Fibroblast of pulmonary artery (primary cell): ENCODE measurements at regions not wholly inside any gene's neighbourhood (a gene's known extent, or its start where the extent isn't known, plus 50 kb on each side); places are given as distances from the start of the nearest gene placed in this dataset.

Experiments
- DNase-seq: peaks from one replicate; pipeline ENCODE4 v3.0.0-alpha.2; 2010; ENCODE audit warnings: low read depth
- H3K4me3 ChIP-seq: replicated peaks from 2 replicates; pipeline ENCODE4 v1.5.1; 2011; ENCODE audit warnings: low read depth, mild to moderate bottlenecking, control low read depth, low read length, moderate library complexity
- TF ChIP-seq, protein P1 (sequence below): IDR thresholded peaks from 2 replicates; pipeline ENCODE4 v1.5.1; 2011; ENCODE audit warnings: mild to moderate bottlenecking, control low read depth, low read length, inconsistent platforms; ENCODE audit errors: missing control alignments

DNA sequence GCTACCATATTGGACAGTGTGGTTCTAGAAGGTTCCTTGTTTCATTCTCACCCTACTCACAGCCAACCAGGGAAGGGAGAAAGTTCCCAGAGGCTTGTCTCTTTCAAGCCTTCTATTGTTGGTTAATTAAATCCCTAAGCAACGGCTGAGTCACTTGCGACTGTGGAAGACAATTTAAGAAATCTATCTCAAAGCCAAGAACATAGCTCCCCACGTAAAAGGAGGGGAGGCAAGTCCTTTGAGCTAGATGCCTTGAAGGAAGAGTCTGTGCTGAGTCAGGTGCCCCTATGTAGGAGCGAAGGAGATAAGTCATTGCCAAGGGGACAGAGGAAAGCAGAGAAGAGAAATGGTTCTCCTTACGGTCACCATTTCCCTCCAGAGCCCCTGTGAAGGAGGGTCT is 79.4 kb upstream of the PPP2R5A start:
- no peak for DNase-seq
- H3K4me3 ChIP-seq, result no peak overlapping the region
- TF ChIP-seq, protein P1, sequence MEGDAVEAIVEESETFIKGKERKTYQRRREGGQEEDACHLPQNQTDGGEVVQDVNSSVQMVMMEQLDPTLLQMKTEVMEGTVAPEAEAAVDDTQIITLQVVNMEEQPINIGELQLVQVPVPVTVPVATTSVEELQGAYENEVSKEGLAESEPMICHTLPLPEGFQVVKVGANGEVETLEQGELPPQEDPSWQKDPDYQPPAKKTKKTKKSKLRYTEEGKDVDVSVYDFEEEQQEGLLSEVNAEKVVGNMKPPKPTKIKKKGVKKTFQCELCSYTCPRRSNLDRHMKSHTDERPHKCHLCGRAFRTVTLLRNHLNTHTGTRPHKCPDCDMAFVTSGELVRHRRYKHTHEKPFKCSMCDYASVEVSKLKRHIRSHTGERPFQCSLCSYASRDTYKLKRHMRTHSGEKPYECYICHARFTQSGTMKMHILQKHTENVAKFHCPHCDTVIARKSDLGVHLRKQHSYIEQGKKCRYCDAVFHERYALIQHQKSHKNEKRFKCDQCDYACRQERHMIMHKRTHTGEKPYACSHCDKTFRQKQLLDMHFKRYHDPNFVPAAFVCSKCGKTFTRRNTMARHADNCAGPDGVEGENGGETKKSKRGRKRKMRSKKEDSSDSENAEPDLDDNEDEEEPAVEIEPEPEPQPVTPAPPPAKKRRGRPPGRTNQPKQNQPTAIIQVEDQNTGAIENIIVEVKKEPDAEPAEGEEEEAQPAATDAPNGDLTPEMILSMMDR, result no peak

DNA sequence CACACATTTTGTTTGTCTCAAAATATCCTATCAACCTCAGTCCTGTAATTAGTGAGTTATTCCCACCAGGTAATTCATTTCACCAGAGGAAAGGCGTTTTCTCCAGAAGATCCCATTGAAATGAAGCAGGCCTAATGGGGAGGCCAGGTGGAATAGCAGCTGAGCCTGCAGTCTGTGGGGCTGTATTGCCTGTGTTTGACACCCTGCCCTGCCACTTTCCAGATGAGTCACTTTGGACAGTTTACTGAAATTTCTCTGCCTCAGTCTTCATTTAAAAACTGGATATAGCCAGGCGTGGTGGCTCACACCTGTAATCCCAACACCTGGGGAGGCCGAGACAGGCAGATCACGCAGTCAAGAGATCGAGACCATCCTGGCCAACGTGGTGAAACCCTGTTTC is 78.1 kb upstream of the PPP2R5A start:
- TF ChIP-seq, protein P1, result no peak
- DNase-seq, result no peak
- H3K4me3 ChIP-seq, result no peak overlapping the region

DNA sequence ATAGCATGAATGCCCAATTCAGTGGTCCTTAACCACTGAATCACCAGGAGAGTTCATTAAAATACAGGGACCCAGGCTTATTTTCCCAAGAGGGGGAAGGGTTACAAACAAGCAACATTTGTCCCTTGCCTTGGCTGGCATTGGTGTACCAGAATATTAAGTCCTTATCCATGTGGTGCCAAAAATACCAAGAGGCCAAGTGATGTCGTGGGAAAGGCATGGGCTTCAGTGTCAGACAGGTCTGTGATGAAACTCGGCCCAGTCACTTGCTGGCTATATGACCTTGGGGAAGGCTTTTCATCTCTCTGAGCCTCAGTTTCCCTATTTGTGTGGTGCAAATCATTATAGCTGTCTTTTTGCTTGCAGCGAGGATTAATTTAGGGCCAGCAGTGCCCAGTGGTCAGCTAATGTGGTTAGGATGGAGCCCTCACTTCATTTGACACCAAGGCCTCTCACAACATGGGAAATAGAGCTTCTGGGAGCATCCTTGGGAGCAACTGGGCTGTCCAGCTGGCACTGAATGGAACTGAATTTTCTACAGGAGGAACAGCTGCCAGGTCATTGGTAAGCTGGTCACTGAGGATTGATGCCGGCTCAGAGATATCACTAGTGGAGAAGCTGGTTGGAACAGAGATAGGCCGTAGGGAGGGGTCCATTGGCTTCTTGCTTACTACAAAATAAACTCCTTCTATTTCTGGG is 77.2 kb upstream of the PPP2R5A start:
- no peak overlapping the region for H3K4me3 ChIP-seq
- TF ChIP-seq, protein P1, result no peak
- DNase-seq, result no peak

DNA sequence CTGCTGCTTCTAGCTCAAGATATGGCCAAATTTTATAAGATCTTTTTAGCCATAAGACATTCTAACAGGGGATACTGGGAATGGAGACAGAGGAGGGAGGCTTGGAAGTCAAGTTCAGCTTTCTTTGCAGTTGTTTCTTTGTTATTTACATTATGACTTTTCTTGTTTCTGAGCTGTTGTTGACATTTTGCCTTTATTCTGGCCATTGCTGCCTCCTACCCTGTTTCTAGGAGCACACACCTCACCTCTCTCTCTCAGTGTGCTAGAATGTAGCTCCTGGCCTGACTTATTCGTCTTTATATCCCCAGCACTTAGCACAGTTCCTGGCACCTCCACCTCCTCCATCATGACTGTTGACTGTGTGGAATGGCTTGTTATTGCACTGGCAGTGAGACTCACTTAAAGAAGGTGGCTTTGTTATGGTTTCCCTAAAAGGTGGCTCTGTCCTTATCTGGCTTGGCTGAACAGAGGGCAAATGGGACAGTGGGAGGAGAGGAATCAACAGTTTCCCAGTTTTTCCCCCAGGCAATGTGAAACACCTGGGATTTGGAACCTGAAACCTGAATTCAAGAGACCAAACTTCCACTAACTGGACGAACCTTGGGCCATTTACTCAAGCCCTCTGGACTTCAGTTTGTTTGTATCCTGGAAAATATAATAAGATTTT is 76.1 kb upstream of the PPP2R5A start:
- no peak for DNase-seq
- TF ChIP-seq, protein P1, result no peak
- no peak overlapping the region for H3K4me3 ChIP-seq

DNA sequence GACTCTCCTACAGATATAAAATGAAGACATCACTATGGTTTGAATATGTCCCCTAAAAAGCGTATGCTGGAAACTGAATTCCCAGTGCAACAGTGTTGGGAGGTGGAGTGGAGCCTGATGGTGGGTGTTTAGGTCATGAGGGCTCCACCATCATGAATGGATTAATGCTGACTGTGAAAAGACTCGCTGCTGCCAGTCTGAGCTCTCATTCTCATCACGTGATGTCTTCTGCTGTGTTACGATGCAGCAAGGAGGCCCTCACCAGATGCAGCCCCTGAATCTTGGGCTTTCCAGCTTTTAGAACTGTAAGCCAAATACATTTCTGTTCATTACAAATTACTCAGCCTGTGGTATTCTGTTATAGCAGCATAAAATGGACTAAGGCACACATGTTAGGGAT is 73.8 kb upstream of the PPP2R5A start:
- no peak overlapping the region for H3K4me3 ChIP-seq
- DNase-seq, result no peak
- TF ChIP-seq, protein P1, result no peak

DNA sequence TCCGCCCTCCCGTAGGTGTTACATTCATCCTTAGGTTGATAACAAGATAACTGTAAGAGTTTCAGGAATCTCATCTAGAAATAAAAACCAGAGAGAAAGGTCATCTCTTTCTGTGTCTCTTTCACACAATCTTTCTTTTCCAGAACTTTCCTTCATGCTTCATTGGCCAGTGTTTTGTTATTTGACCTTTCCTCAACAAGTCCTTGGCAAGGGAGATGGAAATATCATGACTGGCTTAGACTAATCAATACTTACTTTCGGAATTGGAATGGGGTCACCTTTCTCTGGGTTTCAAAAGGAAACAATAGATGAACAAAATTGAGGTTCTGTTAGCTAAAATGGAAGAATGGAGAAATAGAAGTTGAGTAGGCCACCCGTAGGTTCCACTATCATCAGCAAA is 72.9 kb upstream of the PPP2R5A start:
- H3K4me3 ChIP-seq, result no peak overlapping the region
- TF ChIP-seq, protein P1, result no peak
- DNase-seq, result no peak

DNA sequence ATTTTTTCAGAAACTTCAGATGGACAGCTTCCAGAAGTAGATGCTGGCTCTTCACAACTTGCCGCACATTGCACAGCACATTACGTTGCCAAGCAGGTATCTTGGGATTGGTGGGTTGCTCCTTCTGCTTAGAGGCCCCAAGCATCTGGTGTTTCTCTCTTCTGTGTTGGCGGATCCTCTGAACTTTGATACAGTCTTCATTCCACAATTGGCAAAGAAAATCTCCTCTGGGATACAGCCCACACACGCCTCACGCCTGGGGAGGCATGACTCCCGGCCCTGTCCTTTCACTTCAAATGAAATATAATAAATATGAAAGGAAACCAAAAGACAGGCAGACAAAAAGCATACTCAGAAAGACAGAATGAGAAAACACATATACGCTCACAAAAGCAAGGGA is 72.3 kb upstream of the PPP2R5A start:
- DNase-seq, result no peak
- no peak overlapping the region for H3K4me3 ChIP-seq
- TF ChIP-seq, protein P1, result no peak
